HCT116 (cell line): ENCODE measurements at regions not wholly inside any gene's neighbourhood (a gene's known extent, or its start where the extent isn't known, plus 50 kb on each side); places are given as distances from the start of the nearest gene placed in this dataset.

Experiments
- ATAC-seq: fragments of 200-7000 bp; cut with Tn5 transposase; 2 replicates; pipeline ENCODE4 v1.9.1; 2020; ENCODE audit warnings: mild to moderate bottlenecking, moderate library complexity
- BruUV-seq: library from RNA; stranded (reverse); fragments of 400-500 nt; replicated peaks from 2 replicates; lab custom pipeline; 2021; lab: Mats Ljungman, UMichigan
- CTCF ChIA-PET: fragments of 300-600 bp; sonication (Branson Sonifier 250); formaldehyde crosslinking; loops from one replicate; lab custom pipeline; 2021; ENCODE audit warnings: antibody characterized with exemption; lab: Charles Lee
- POLR2A ChIA-PET: fragments of 300-600, 350-600 bp; sonication (Branson Sonifier 250); formaldehyde crosslinking; loops from one replicate; lab custom pipeline; 2021; ENCODE audit warnings: antibody characterized with exemption; lab: Charles Lee
- RAD21 ChIA-PET, 2 experiments: fragments of 300-600 bp; sonication (Branson Sonifier 250); formaldehyde crosslinking; loops; one replicate each; lab custom pipeline; 2023; ENCODE audit warnings: low total read pairs in 2 of 2; ENCODE audit not compliant: uncharacterized antibody in 2 of 2, unreplicated experiment in 2 of 2, low non-redundant PET in 1 of 2; lab: Charles Lee
- DNase-seq: peaks from one replicate; pipeline ENCODE4 v3.0.0-alpha.2; 2010; ENCODE audit warnings: low read depth, low spot score
- H2AFZ ChIP-seq: fragments of 200-600 bp; shearing (Covaris generic), sonication (generic); 2 replicates; pipeline ENCODE4 v1.6.1; 2017; ENCODE audit warnings: low read depth, mixed run types, mixed read lengths, antibody characterized with exemption, low read length; ENCODE audit not compliant: poor library complexity, severe bottlenecking
- H3K27ac ChIP-seq: 2 replicates; pipeline ENCODE4 v1.5.1; 2012; ENCODE audit warnings: low read depth, low read length
- H3K27me3 ChIP-seq: fragments of 200-600 bp; sonication (generic); 2 replicates; pipeline ENCODE4 v1.6.1; 2016; ENCODE audit warnings: mixed run types, low read length, mixed read lengths; ENCODE audit not compliant: insufficient read depth
- H3K36me3 ChIP-seq, 2 experiments: fragments of 200-500 bp in 1 of 2; fragments of 200-600 bp in 1 of 2; sonication (Bioruptor generic) in 1 of 2; sonication (generic) in 1 of 2; 2 replicates each; pipeline versions ENCODE4 v1.5.1 to v1.6.1; 2014 to 2016; ENCODE audit warnings: low read length in 2 of 2, inconsistent platforms in 1 of 2, mixed read lengths in 1 of 2, mixed run types in 1 of 2; ENCODE audit not compliant: insufficient read depth in 2 of 2, control insufficient read depth in 1 of 2
- H3K4me1 ChIP-seq, 2 experiments: fragments of 200-600 bp in 1 of 2; sonication (generic) in 1 of 2; 2 replicates each; pipeline versions ENCODE4 v1.5.1 to v1.6.1; 2012 to 2017; ENCODE audit warnings: low read length in 2 of 2, inconsistent platforms in 1 of 2, mild to moderate bottlenecking in 1 of 2, mixed read lengths in 1 of 2, mixed run types in 1 of 2, moderate library complexity in 1 of 2; ENCODE audit not compliant: insufficient read depth in 2 of 2, control insufficient read depth in 1 of 2
- H3K4me2 ChIP-seq: fragments of 200-600 bp; sonication (generic); 2 replicates; pipeline ENCODE4 v1.6.1; 2017; ENCODE audit warnings: mixed run types, low read length, mixed read lengths
- H3K4me3 ChIP-seq, 2 experiments: fragments of 200-600 bp in 1 of 2; sonication (generic) in 1 of 2; replicated peaks in 1 of 2; 2 replicates each; pipeline ENCODE4 v1.5.1; 2011 to 2016; ENCODE audit warnings: low read length in 2 of 2, control low read depth in 1 of 2, low read depth in 1 of 2, mild to moderate bottlenecking in 1 of 2, mixed read lengths in 1 of 2, mixed run types in 1 of 2
- H3K79me2 ChIP-seq: fragments of 200-600 bp; sonication (generic); 2 replicates; pipeline ENCODE4 v1.6.1; 2017; ENCODE audit warnings: mild to moderate bottlenecking, mixed run types, low read length, moderate library complexity, mixed read lengths; ENCODE audit not compliant: insufficient read depth
- H3K9ac ChIP-seq: fragments of 200-600 bp; sonication (generic); 2 replicates; pipeline ENCODE4 v1.6.1; 2016; ENCODE audit warnings: low read length, mixed read lengths
- H3K9me2 ChIP-seq: fragments of 200-600 bp; sonication (generic), shearing (Covaris generic); 2 replicates; pipeline ENCODE4 v1.6.1; 2017; ENCODE audit warnings: mixed run types, mild to moderate bottlenecking, moderate library complexity; ENCODE audit not compliant: insufficient read depth
- H3K9me3 ChIP-seq, 2 experiments: fragments of 200-500 bp in 1 of 2; fragments of 200-600 bp in 1 of 2; sonication (Bioruptor generic) in 1 of 2; sonication (generic) in 1 of 2; 2 replicates each; pipeline ENCODE4 v1.6.1; 2014 to 2017; ENCODE audit warnings: low read length in 2 of 2, mixed read lengths in 2 of 2, inconsistent platforms in 1 of 2, low read depth in 1 of 2, mild to moderate bottlenecking in 1 of 2, mixed run types in 1 of 2, moderate library complexity in 1 of 2; ENCODE audit not compliant: control insufficient read depth in 1 of 2, insufficient read depth in 1 of 2
- H4K20me1 ChIP-seq: fragments of 200-600 bp; sonication (generic), shearing (Covaris generic); 2 replicates; pipeline ENCODE4 v1.6.1; 2017; ENCODE audit warnings: mixed run types, mild to moderate bottlenecking, moderate library complexity; ENCODE audit not compliant: insufficient read depth
- CBX3 ChIP-seq: IDR thresholded peaks from 2 replicates; pipeline ENCODE4 v1.6.1; 2012; ENCODE audit warnings: low read depth
- CEBPB ChIP-seq: IDR thresholded peaks from 2 replicates; pipeline ENCODE4 v1.6.1; 2012; ENCODE audit warnings: low read depth
- EGR1 ChIP-seq: IDR thresholded peaks from 2 replicates; pipeline ENCODE4 v1.6.1; 2012; ENCODE audit warnings: low read depth
- ELF1 ChIP-seq: IDR thresholded peaks from 2 replicates; pipeline ENCODE4 v1.6.1; 2012; ENCODE audit warnings: low read depth, borderline replicate concordance
- EZH2phosphoT487 ChIP-seq: fragments of 200-600 bp; IDR thresholded peaks from 2 replicates; pipeline ENCODE4 v1.6.1; 2018; ENCODE audit warnings: antibody characterized with exemption, borderline replicate concordance
- JUND ChIP-seq: IDR thresholded peaks from 2 replicates; pipeline ENCODE4 v1.6.1; 2012
- POLR2A ChIP-seq: IDR thresholded peaks from 2 replicates; pipeline ENCODE4 v1.7.0; 2011; ENCODE audit warnings: borderline replicate concordance; ENCODE audit not compliant: insufficient read depth, insufficient read length; ENCODE audit errors: extremely low read depth
- POLR2AphosphoS5 ChIP-seq: IDR thresholded peaks from 2 replicates; pipeline ENCODE4 v1.6.1; 2011; ENCODE audit warnings: mild to moderate bottlenecking, low read depth, low read length, moderate library complexity
- RAD21 ChIP-seq: IDR thresholded peaks from 2 replicates; pipeline ENCODE4 v1.6.1; 2012; ENCODE audit warnings: low read depth, mild to moderate bottlenecking
- SIN3A ChIP-seq: IDR thresholded peaks from 2 replicates; pipeline ENCODE4 v1.6.1; 2012; ENCODE audit warnings: low read depth
- SP1 ChIP-seq: IDR thresholded peaks from 2 replicates; pipeline ENCODE4 v1.6.1; 2012; ENCODE audit warnings: low read depth
- SRF ChIP-seq: IDR thresholded peaks from 2 replicates; pipeline ENCODE4 v1.6.1; 2012; ENCODE audit warnings: low read depth
- TCF7L2 ChIP-seq: IDR thresholded peaks from 2 replicates; pipeline ENCODE4 v1.7.0; 2011; ENCODE audit warnings: borderline replicate concordance, inconsistent platforms; ENCODE audit not compliant: insufficient read depth, insufficient read length; ENCODE audit errors: extremely low read depth
- YY1 ChIP-seq: IDR thresholded peaks from 2 replicates; pipeline ENCODE4 v1.6.1; 2011; ENCODE audit warnings: low read length, low read depth, moderate library complexity, mild to moderate bottlenecking; ENCODE audit not compliant: insufficient replicate concordance; ENCODE audit errors: extremely low read depth
- ZFX ChIP-seq: fragments of 450-650 bp; IDR thresholded peaks from 2 replicates; pipeline ENCODE4 v1.6.1; 2017
- ZNF274 ChIP-seq: fragments of 200-500 bp; sonication (Bioruptor generic); IDR thresholded peaks from 2 replicates; pipeline ENCODE4 v1.6.1; 2014; ENCODE audit warnings: mild to moderate bottlenecking, low read depth, low read length, inconsistent platforms
- intact Hi-C: fragments of 100-400 bp; cut with micrococcal nuclease; formaldehyde crosslinking; loops from 2 replicates; pipeline ENCODE4 v1.10.0; 2022
- TF ChIP-seq, protein P1 (sequence below): IDR thresholded peaks from 2 replicates; pipeline ENCODE4 v1.6.1; 2012; ENCODE audit warnings: low read depth
- TF ChIP-seq, protein P2 (sequence below), 3 experiments: fragments of 200-600 bp in 1 of 3; sonication (generic) in 1 of 3; IDR thresholded peaks in 2 of 3; conservative IDR thresholded peaks in 1 of 3; 2 replicates each; pipeline ENCODE4 v1.5.1; 2012 to 2017; ENCODE audit warnings: low read depth in 2 of 3, low read length in 2 of 3, antibody characterized with exemption in 1 of 3, borderline replicate concordance in 1 of 3, control low read depth in 1 of 3, mild to moderate bottlenecking in 1 of 3, mixed read lengths in 1 of 3, mixed run types in 1 of 3, moderate library complexity in 1 of 3; ENCODE audit not compliant: insufficient read depth in 1 of 3
- TF ChIP-seq, protein P3 (sequence below): IDR thresholded peaks from 2 replicates; pipeline ENCODE4 v1.6.1; 2011; ENCODE audit warnings: mild to moderate bottlenecking, low read length, moderate library complexity; ENCODE audit not compliant: insufficient replicate concordance; ENCODE audit errors: extremely low read depth

DNA sequence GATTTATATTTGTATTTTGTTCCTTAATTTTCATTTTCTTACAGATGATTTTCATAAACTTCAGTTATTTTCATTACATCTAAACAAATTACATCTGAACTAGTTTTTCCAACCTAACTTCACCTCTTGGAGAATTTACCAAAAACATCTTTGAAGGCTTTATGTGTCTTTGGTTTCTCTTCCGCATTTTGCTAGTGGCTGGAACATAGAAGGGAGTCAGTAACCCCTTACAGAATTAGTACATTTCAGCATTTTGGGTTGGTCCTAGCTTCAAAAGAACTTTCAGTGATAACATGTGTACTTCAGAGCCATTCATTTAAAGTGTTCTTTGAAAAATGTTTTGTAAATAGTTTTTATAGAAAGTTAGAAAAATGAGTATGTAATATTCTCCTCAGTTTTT lies 169.8 kb upstream of the MTPN start:
- Histone ChIP-seq H3K4me1 (no peaks in the 10 kb centered on the region), H3K9ac (no peak overlapping the region), H3K27ac (no peak overlapping the region), H3K9me2 (no peaks in the 10 kb centered on the region), H2AFZ (no peak overlapping the region), H3K36me3 (no peaks in the 10 kb centered on the region), H3K4me2 (no peak overlapping the region), H3K27me3 (peaks cover 29% of the 10 kb centered on the region; the same call in 1 of the 2 replicates), H4K20me1 (no peaks in the 10 kb centered on the region), H3K9me3 (no peaks in the 10 kb centered on the region), H3K4me3 (no peak overlapping the region), H3K79me2 (no peaks in the 10 kb centered on the region)
- RAD21 ChIA-PET, result no interaction called here
- BruUV-seq, result no TSS peak
- POLR2A ChIA-PET, result no interaction called here
- CTCF ChIA-PET, result no interaction called here
- intact Hi-C loops, result no loop called here
- ATAC-seq, result no peak
- no peak for DNase-seq
- TF ChIP-seq, protein P1, sequence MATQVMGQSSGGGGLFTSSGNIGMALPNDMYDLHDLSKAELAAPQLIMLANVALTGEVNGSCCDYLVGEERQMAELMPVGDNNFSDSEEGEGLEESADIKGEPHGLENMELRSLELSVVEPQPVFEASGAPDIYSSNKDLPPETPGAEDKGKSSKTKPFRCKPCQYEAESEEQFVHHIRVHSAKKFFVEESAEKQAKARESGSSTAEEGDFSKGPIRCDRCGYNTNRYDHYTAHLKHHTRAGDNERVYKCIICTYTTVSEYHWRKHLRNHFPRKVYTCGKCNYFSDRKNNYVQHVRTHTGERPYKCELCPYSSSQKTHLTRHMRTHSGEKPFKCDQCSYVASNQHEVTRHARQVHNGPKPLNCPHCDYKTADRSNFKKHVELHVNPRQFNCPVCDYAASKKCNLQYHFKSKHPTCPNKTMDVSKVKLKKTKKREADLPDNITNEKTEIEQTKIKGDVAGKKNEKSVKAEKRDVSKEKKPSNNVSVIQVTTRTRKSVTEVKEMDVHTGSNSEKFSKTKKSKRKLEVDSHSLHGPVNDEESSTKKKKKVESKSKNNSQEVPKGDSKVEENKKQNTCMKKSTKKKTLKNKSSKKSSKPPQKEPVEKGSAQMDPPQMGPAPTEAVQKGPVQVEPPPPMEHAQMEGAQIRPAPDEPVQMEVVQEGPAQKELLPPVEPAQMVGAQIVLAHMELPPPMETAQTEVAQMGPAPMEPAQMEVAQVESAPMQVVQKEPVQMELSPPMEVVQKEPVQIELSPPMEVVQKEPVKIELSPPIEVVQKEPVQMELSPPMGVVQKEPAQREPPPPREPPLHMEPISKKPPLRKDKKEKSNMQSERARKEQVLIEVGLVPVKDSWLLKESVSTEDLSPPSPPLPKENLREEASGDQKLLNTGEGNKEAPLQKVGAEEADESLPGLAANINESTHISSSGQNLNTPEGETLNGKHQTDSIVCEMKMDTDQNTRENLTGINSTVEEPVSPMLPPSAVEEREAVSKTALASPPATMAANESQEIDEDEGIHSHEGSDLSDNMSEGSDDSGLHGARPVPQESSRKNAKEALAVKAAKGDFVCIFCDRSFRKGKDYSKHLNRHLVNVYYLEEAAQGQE, result no peak
- TF ChIP-seq SRF (no peak), SIN3A (no peak), POLR2AphosphoS5 (no peak), CEBPB (no peak), EZH2phosphoT487 (no peak), TCF7L2 (no peak), POLR2A (no peak), RAD21 (no peak), ZNF274 (no peak), CBX3 (no peak), ELF1 (no peak), SP1 (no peak), ZFX (no peak), YY1 (no peak), EGR1 (no peak), JUND (no peak)
- TF ChIP-seq, protein P2, sequence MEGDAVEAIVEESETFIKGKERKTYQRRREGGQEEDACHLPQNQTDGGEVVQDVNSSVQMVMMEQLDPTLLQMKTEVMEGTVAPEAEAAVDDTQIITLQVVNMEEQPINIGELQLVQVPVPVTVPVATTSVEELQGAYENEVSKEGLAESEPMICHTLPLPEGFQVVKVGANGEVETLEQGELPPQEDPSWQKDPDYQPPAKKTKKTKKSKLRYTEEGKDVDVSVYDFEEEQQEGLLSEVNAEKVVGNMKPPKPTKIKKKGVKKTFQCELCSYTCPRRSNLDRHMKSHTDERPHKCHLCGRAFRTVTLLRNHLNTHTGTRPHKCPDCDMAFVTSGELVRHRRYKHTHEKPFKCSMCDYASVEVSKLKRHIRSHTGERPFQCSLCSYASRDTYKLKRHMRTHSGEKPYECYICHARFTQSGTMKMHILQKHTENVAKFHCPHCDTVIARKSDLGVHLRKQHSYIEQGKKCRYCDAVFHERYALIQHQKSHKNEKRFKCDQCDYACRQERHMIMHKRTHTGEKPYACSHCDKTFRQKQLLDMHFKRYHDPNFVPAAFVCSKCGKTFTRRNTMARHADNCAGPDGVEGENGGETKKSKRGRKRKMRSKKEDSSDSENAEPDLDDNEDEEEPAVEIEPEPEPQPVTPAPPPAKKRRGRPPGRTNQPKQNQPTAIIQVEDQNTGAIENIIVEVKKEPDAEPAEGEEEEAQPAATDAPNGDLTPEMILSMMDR (IDR thresholded peaks at IDR 0.05 in 2 of 3, conservative IDR thresholded peaks at IDR 0.05 in 1 of 3; ENCODE audit: borderline replicate concordance in 1 of 3, insufficient read depth in 1 of 3, low read depth in 2 of 3, low read length in 2 of 3), result no peak
- TF ChIP-seq, protein P3, sequence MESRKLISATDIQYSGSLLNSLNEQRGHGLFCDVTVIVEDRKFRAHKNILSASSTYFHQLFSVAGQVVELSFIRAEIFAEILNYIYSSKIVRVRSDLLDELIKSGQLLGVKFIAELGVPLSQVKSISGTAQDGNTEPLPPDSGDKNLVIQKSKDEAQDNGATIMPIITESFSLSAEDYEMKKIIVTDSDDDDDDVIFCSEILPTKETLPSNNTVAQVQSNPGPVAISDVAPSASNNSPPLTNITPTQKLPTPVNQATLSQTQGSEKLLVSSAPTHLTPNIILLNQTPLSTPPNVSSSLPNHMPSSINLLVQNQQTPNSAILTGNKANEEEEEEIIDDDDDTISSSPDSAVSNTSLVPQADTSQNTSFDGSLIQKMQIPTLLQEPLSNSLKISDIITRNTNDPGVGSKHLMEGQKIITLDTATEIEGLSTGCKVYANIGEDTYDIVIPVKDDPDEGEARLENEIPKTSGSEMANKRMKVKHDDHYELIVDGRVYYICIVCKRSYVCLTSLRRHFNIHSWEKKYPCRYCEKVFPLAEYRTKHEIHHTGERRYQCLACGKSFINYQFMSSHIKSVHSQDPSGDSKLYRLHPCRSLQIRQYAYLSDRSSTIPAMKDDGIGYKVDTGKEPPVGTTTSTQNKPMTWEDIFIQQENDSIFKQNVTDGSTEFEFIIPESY, result no peak
